GM23338 (cell line): ENCODE measurements at regions not wholly inside any gene's neighbourhood (a gene's known extent, or its start where the extent isn't known, plus 50 kb on each side); places are given as distances from the start of the nearest gene placed in this dataset.
"Not testable (repeated sequence)": the region's sequence is repeated elsewhere in the genome, so short reads cannot be mapped to it uniquely, and the experiment has no call there.

Experiments used
- ATAC-seq: fragments of 200-7000 bp; cut with Tn5 transposase; 3 replicates; pipeline ENCODE4 v1.9.1; 2020
- DNase-seq: peaks from one replicate; pipeline ENCODE4 v3.0.0-alpha.2; 2015; ENCODE audit warnings: low spot score
- H2AFZ ChIP-seq: fragments of 200-600 bp; sonication (generic); 2 replicates; pipeline ENCODE4 v1.8.0; 2016; ENCODE audit warnings: antibody characterized with exemption, mild to moderate bottlenecking, moderate library complexity
- H3F3A ChIP-seq: fragments of 200-600 bp; sonication (generic); replicated peaks from 2 replicates; pipeline ENCODE4 v1.8.0; 2017; ENCODE audit warnings: antibody characterized with exemption, mixed run types, low read depth
- H3K27ac ChIP-seq: fragments of 200-600 bp; sonication (generic); 2 replicates; pipeline ENCODE4 v1.6.1; 2016; ENCODE audit warnings: low read depth
- H3K27me3 ChIP-seq: fragments of 200-600 bp; sonication (generic); 2 replicates; pipeline ENCODE4 v1.8.0; 2016; ENCODE audit warnings: mild to moderate bottlenecking, mixed run types, moderate library complexity; ENCODE audit not compliant: insufficient read depth
- H3K36me3 ChIP-seq: fragments of 200-600 bp; sonication (generic); 2 replicates; pipeline ENCODE4 v1.8.0; 2016; ENCODE audit warnings: mild to moderate bottlenecking; ENCODE audit not compliant: insufficient read depth
- H3K4me1 ChIP-seq: fragments of 200-600 bp; sonication (generic); 2 replicates; pipeline ENCODE4 v1.8.0; 2016; ENCODE audit warnings: mild to moderate bottlenecking, moderate library complexity; ENCODE audit not compliant: insufficient read depth
- H3K4me2 ChIP-seq: fragments of 200-600 bp; sonication (generic); 2 replicates; pipeline ENCODE4 v1.7.1; 2017; ENCODE audit warnings: mixed run types
- H3K4me3 ChIP-seq: fragments of 200-600 bp; sonication (generic); 2 replicates; pipeline ENCODE4 v1.6.1; 2016; ENCODE audit warnings: mixed run types
- H3K79me2 ChIP-seq: fragments of 200-600 bp; sonication (generic); replicated peaks from 2 replicates; pipeline ENCODE4 v1.8.0; 2017; ENCODE audit warnings: mild to moderate bottlenecking; ENCODE audit not compliant: insufficient read depth
- H3K9me2 ChIP-seq: fragments of 200-600 bp; sonication (generic); 2 replicates; pipeline ENCODE4 v1.8.0; 2017; ENCODE audit not compliant: insufficient read depth
- H4K20me1 ChIP-seq: fragments of 200-600 bp; sonication (generic); replicated peaks from 2 replicates; pipeline ENCODE4 v1.8.0; 2017; ENCODE audit warnings: mild to moderate bottlenecking; ENCODE audit not compliant: insufficient read depth
- H3K27ac Mint-ChIP-seq: 2 replicates; pipeline ENCODE4 v1.8.0; 2020; ENCODE audit warnings: inconsistent platforms, mild to moderate bottlenecking, moderate library complexity, mixed read lengths
- H3K27me3 Mint-ChIP-seq: 3 replicates; pipeline ENCODE4 v1.8.0; 2022; ENCODE audit warnings: low read depth, mild to moderate bottlenecking, moderate library complexity, mixed read lengths, inconsistent platforms; ENCODE audit not compliant: insufficient read depth, poor library complexity
- H3K36me3 Mint-ChIP-seq: 3 replicates; pipeline ENCODE4 v1.8.0; 2021; ENCODE audit warnings: low read depth, mild to moderate bottlenecking, inconsistent platforms, moderate library complexity, mixed read lengths
- H3K4me1 Mint-ChIP-seq: 3 replicates; pipeline ENCODE4 v1.8.0; 2020; ENCODE audit warnings: mild to moderate bottlenecking, inconsistent platforms, mixed read lengths
- H3K4me3 Mint-ChIP-seq: 3 replicates; pipeline ENCODE4 v1.8.0; 2021; ENCODE audit warnings: moderate library complexity, mild to moderate bottlenecking, inconsistent platforms, mixed read lengths
- H3K9me3 Mint-ChIP-seq: 3 replicates; pipeline ENCODE4 v1.8.0; 2020; ENCODE audit warnings: moderate library complexity, mild to moderate bottlenecking, inconsistent platforms, mixed read lengths
- CREB1 ChIP-seq: fragments of 250-450 bp; sonication (Bioruptor Pico); IDR thresholded peaks from 2 replicates; pipeline ENCODE4 v1.5.0; 2020; ENCODE audit warnings: low read depth, mild to moderate bottlenecking, moderate library complexity
- EZH2 ChIP-seq: fragments of 200-600 bp; sonication (generic); IDR thresholded peaks from one replicate; pipeline ENCODE4 v1.8.0; 2017; ENCODE audit warnings: antibody characterized with exemption, mild to moderate bottlenecking, low read depth; ENCODE audit not compliant: unreplicated experiment
- EZH2phosphoT487 ChIP-seq: fragments of 200-600 bp; sonication (generic); IDR thresholded peaks from one replicate; pipeline ENCODE4 v1.8.1; 2018; ENCODE audit warnings: antibody characterized with exemption; ENCODE audit not compliant: unreplicated experiment
- JUNB ChIP-seq: IDR thresholded peaks from one replicate; pipeline ENCODE4 v1.6.1; 2016; ENCODE audit warnings: antibody characterized with exemption; ENCODE audit not compliant: unreplicated experiment
- POLR2AphosphoS5 ChIP-seq: IDR thresholded peaks from 2 replicates; pipeline ENCODE4 v1.6.1; 2016; ENCODE audit warnings: antibody characterized with exemption, low read depth
- STAT1 ChIP-seq: IDR thresholded peaks from one replicate; pipeline ENCODE4 v1.6.1; 2016; ENCODE audit warnings: antibody characterized with exemption; ENCODE audit not compliant: unreplicated experiment
- ZNF114 ChIP-seq: fragments of 250-450 bp; sonication (Bioruptor Pico); IDR thresholded peaks from 2 replicates; pipeline ENCODE4 v1.5.0; 2020; ENCODE audit warnings: mild to moderate bottlenecking, moderate library complexity
- ZNF331 ChIP-seq: fragments of 250-450 bp; sonication (Bioruptor Pico); IDR thresholded peaks from 2 replicates; pipeline ENCODE4 v1.5.0; 2020; ENCODE audit warnings: low read depth, mild to moderate bottlenecking, moderate library complexity
- TF ChIP-seq, protein P1 (sequence below): fragments of 250-450 bp; sonication (Bioruptor Pico); IDR thresholded peaks from 2 replicates; pipeline ENCODE4 v1.5.0; 2020; ENCODE audit warnings: mild to moderate bottlenecking, moderate library complexity
- TF ChIP-seq, protein P2 (sequence below), 2 experiments: fragments of 200-600 bp in 1 of 2; sonication (generic) in 1 of 2; conservative IDR thresholded peaks; 2 replicates each; pipeline versions ENCODE4 v1.5.1 to v1.6.1; 2016 to 2017; ENCODE audit warnings: antibody characterized with exemption in 2 of 2, low read depth in 2 of 2, mild to moderate bottlenecking in 2 of 2, moderate library complexity in 1 of 2
- TF ChIP-seq, protein P3 (sequence below): IDR thresholded peaks from 2 replicates; pipeline ENCODE4 v1.6.1; 2016; ENCODE audit warnings: antibody characterized with exemption

DNA sequence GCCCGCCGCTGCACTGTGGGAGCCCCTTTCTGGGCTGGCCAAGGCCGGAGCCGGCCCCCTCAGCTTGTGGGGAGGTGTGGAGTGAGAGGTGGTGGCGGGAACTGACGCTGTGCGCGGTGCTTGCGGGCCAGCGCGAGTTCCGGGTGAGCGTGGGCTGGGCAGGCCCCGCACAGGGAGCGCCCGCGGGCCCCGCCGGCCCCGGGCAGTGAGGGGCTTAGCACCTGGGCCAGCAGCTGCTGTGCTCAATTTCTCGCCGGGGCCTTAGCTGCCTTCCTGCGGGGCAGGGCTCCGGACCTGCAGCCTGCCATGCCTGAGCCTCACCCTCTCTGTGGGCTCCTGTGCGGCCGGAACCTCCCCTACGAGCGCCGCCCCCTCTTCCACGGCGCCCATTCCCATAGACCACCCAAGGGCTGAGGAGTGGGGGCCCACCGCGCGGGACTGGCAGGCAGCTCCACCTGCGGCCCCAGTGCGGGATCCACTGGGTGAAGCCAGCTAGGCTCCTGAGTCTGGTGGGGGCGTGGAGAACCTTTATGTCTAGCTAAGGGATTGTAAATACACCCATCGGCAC, 1062.6 kb downstream of the TDRD15 start:
- peaks cover 12% of the 10 kb centered on the region; the same call in 2 of the 3 replicates for H3K36me3 Mint-ChIP-seq
- H3K36me3 ChIP-seq, H3K27ac ChIP-seq, H2AFZ ChIP-seq, H3K27me3 ChIP-seq, DNase-seq, H3K4me3 ChIP-seq, H3K9me3 Mint-ChIP-seq, H3K4me2 ChIP-seq, H3K4me1 Mint-ChIP-seq, H3K4me3 Mint-ChIP-seq, H3K79me2 ChIP-seq, H3K27ac Mint-ChIP-seq, H3K27me3 Mint-ChIP-seq, H4K20me1 ChIP-seq, H3F3A ChIP-seq, ATAC-seq, H3K9me2 ChIP-seq, H3K4me1 ChIP-seq: not testable (repeated sequence)

DNA sequence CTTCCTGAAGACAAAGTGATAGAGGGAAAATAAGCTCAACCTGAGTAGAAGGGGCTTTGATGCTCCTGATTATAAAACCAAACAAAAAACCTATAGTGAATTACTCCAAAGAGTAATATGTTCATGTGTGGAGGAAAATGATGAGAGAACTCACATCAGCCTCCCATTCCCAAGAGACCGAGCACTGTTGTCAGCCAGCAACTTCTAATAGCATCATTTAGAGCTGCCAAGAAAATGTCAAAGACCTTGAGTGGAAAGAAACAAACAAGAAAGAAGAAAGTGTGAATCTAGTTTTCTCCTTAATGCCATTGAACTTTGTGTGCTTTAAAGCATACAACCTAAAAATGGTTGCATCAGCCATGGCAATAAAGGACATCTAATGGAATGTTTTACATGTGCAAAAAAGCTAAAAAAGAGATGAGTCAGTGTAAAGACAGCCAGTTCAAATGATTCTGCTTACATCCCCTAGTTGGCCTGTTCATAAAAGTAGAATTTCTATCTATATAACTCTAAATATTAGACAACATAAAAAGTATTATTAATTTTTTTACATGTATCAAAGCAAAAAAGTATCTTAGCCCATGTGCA, 1066.2 kb downstream of the TDRD15 start:
- H3K9me2 ChIP-seq, result no peaks in the 10 kb centered on the region
- H3K4me1 Mint-ChIP-seq, result peaks cover 19% of the 10 kb centered on the region
- no peaks in the 10 kb centered on the region for H3F3A ChIP-seq
- H3K9me3 Mint-ChIP-seq, result peaks cover 8% of the 10 kb centered on the region; the same call in 2 of the 3 replicates
- no peaks in the 10 kb centered on the region for H3K4me1 ChIP-seq
- H2AFZ ChIP-seq, result peak overlapping the region; percentile 19; the same call in 1 of the 2 replicates
- ATAC-seq (no peak), DNase-seq (no peak)
- no peak overlapping the region for H3K27ac ChIP-seq
- H3K4me3 Mint-ChIP-seq, result no peak overlapping the region
- no peaks in the 10 kb centered on the region for H3K27me3 ChIP-seq
- H3K27ac Mint-ChIP-seq, result no peak overlapping the region
- H3K4me3 ChIP-seq, result no peak overlapping the region
- H3K4me2 ChIP-seq, result no peak overlapping the region
- H3K79me2 ChIP-seq, result no peaks in the 10 kb centered on the region
- H3K36me3 Mint-ChIP-seq, result peaks cover 12% of the 10 kb centered on the region; the same call in 2 of the 3 replicates
- H3K36me3 ChIP-seq, result no peaks in the 10 kb centered on the region
- no peaks in the 10 kb centered on the region for H4K20me1 ChIP-seq
- no peaks in the 10 kb centered on the region for H3K27me3 Mint-ChIP-seq
- no peak for TF ChIP-seq EZH2phosphoT487
- TF ChIP-seq EZH2, result no peak
- TF ChIP-seq JUNB, result no peak
- TF ChIP-seq POLR2AphosphoS5, result no peak
- TF ChIP-seq, protein P1, sequence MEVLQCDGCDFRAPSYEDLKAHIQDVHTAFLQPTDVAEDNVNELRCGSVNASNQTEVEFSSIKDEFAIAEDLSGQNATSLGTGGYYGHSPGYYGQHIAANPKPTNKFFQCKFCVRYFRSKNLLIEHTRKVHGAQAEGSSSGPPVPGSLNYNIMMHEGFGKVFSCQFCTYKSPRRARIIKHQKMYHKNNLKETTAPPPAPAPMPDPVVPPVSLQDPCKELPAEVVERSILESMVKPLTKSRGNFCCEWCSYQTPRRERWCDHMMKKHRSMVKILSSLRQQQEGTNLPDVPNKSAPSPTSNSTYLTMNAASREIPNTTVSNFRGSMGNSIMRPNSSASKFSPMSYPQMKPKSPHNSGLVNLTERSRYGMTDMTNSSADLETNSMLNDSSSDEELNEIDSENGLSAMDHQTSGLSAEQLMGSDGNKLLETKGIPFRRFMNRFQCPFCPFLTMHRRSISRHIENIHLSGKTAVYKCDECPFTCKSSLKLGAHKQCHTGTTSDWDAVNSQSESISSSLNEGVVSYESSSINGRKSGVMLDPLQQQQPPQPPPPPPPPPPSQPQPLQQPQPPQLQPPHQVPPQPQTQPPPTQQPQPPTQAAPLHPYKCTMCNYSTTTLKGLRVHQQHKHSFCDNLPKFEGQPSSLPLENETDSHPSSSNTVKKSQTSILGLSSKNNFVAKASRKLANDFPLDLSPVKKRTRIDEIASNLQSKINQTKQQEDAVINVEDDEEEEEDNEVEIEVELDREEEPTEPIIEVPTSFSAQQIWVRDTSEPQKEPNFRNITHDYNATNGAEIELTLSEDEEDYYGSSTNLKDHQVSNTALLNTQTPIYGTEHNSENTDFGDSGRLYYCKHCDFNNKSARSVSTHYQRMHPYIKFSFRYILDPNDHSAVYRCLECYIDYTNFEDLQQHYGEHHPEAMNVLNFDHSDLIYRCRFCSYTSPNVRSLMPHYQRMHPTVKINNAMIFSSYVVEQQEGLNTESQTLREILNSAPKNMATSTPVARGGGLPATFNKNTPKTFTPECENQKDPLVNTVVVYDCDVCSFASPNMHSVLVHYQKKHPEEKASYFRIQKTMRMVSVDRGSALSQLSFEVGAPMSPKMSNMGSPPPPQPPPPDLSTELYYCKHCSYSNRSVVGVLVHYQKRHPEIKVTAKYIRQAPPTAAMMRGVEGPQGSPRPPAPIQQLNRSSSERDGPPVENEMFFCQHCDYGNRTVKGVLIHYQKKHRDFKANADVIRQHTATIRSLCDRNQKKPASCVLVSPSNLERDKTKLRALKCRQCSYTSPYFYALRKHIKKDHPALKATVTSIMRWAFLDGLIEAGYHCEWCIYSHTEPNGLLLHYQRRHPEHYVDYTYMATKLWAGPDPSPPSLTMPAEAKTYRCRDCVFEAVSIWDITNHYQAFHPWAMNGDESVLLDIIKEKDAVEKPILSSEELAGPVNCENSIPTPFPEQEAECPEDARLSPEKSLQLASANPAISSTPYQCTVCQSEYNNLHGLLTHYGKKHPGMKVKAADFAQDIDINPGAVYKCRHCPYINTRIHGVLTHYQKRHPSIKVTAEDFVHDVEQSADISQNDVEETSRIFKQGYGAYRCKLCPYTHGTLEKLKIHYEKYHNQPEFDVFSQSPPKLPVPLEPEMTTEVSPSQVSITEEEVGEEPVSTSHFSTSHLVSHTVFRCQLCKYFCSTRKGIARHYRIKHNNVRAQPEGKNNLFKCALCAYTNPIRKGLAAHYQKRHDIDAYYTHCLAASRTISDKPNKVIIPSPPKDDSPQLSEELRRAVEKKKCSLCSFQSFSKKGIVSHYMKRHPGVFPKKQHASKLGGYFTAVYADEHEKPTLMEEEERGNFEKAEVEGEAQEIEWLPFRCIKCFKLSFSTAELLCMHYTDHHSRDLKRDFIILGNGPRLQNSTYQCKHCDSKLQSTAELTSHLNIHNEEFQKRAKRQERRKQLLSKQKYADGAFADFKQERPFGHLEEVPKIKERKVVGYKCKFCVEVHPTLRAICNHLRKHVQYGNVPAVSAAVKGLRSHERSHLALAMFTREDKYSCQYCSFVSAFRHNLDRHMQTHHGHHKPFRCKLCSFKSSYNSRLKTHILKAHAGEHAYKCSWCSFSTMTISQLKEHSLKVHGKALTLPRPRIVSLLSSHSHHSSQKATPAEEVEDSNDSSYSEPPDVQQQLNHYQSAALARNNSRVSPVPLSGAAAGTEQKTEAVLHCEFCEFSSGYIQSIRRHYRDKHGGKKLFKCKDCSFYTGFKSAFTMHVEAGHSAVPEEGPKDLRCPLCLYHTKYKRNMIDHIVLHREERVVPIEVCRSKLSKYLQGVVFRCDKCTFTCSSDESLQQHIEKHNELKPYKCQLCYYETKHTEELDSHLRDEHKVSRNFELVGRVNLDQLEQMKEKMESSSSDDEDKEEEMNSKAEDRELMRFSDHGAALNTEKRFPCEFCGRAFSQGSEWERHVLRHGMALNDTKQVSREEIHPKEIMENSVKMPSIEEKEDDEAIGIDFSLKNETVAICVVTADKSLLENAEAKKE, result no peak
- TF ChIP-seq, protein P2, sequence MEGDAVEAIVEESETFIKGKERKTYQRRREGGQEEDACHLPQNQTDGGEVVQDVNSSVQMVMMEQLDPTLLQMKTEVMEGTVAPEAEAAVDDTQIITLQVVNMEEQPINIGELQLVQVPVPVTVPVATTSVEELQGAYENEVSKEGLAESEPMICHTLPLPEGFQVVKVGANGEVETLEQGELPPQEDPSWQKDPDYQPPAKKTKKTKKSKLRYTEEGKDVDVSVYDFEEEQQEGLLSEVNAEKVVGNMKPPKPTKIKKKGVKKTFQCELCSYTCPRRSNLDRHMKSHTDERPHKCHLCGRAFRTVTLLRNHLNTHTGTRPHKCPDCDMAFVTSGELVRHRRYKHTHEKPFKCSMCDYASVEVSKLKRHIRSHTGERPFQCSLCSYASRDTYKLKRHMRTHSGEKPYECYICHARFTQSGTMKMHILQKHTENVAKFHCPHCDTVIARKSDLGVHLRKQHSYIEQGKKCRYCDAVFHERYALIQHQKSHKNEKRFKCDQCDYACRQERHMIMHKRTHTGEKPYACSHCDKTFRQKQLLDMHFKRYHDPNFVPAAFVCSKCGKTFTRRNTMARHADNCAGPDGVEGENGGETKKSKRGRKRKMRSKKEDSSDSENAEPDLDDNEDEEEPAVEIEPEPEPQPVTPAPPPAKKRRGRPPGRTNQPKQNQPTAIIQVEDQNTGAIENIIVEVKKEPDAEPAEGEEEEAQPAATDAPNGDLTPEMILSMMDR (conservative IDR thresholded peaks at IDR 0.05; ENCODE audit: low read depth in 2 of 2), result no peak
- TF ChIP-seq ZNF114 (CRISPR knock-in tag), result no peak
- TF ChIP-seq STAT1, result no peak
- TF ChIP-seq, protein P3, sequence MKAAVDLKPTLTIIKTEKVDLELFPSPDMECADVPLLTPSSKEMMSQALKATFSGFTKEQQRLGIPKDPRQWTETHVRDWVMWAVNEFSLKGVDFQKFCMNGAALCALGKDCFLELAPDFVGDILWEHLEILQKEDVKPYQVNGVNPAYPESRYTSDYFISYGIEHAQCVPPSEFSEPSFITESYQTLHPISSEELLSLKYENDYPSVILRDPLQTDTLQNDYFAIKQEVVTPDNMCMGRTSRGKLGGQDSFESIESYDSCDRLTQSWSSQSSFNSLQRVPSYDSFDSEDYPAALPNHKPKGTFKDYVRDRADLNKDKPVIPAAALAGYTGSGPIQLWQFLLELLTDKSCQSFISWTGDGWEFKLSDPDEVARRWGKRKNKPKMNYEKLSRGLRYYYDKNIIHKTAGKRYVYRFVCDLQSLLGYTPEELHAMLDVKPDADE, result no peak
- TF ChIP-seq ZNF331 (CRISPR knock-in tag), result no peak
- TF ChIP-seq CREB1 (CRISPR knock-in tag), result no peak
